Stimulated activated effector memory CD8-positive, alpha-beta T cell treated with anti-CD3 and anti-CD28 coated beads, Interleukin-12 subunit alpha, Interleukin-12 subunit beta, amount 100 ng/mL, for 72 hours (primary cell): ENCODE measurements at regions not wholly inside any gene's neighbourhood (a gene's known extent, or its start where the extent isn't known, plus 50 kb on each side); places are given as distances from the start of the nearest gene placed in this dataset.

Source experiments
- ATAC-seq: fragments of 150-1000 bp; cut with Tn5 transposase; 2 replicates; pipeline ENCODE4 v1.10.0; 2021
- DNase-seq, 2 donors: peaks; one replicate each; pipeline ENCODE4 v3.0.0; 2021 to 2022; ENCODE audit warnings: low spot score in 2 of 2
- H3K27ac Mint-ChIP-seq: one replicate; pipeline ENCODE4 v1.8.0; 2022; ENCODE audit warnings: mild to moderate bottlenecking, mixed read lengths
- H3K36me3 Mint-ChIP-seq: one replicate; pipeline ENCODE4 v1.8.0; 2022; ENCODE audit warnings: mild to moderate bottlenecking, mixed read lengths
- H3K4me1 Mint-ChIP-seq: one replicate; pipeline ENCODE4 v1.8.0; 2022; ENCODE audit warnings: mixed read lengths
- H3K4me3 Mint-ChIP-seq: one replicate; pipeline ENCODE4 v1.8.0; 2022; ENCODE audit warnings: mild to moderate bottlenecking, mixed read lengths
- H3K9me3 Mint-ChIP-seq: one replicate; pipeline ENCODE4 v1.8.0; 2022; ENCODE audit warnings: mixed read lengths

DNA sequence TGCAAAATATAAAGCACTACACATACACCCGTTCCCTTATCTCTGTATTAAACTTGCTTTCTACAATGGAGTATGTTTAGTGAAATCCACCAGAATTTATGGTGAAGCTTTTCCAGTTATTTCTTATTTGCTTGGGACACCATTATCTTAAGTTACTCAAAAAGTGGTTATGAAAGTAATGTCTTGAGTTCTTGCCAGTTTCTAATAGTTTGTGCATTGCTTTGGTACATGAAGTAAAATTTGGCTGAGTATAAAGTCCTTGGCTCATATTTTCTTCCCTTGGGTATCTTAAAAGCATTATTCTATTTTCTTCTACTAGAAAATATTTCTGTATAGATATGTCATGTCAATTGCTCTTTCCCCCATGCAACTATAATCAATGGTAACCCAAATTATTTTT is 85.2 kb downstream of the POLR1F start:
- Mint-ChIP-seq H3K27ac (no peak overlapping the region), H3K36me3 (no peaks in the 10 kb centered on the region), H3K9me3 (peaks cover 6% of the 10 kb centered on the region), H3K4me3 (no peak overlapping the region), H3K4me1 (no peaks in the 10 kb centered on the region)
- DNase-seq, result no peak
- ATAC-seq, result no peak

DNA sequence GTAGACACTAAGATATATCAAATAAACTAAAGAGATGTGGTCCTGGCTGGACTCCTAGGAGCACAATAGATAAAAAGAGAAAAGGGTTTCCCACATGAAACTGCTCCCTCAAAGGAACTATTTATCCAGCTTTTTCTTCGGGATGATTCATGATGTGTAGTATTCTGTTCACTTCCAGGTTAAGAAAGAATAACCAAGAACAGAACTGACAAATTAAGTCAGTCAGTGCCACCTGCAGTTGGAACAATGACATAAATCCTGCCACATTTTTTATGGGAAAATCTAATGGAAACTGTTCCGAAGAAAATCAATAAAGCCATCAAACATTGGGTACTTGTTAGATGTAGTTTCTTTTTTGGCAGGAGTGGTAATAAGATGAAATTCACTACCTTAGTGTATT is 87.1 kb downstream of the POLR1F start:
- no peaks in the 10 kb centered on the region for H3K36me3 Mint-ChIP-seq
- ATAC-seq (no peak), DNase-seq (no peak)
- H3K4me1 Mint-ChIP-seq, result no peaks in the 10 kb centered on the region
- peaks cover 11% of the 10 kb centered on the region for H3K9me3 Mint-ChIP-seq
- no peak overlapping the region for H3K27ac Mint-ChIP-seq
- H3K4me3 Mint-ChIP-seq, result no peak overlapping the region

GRCh38 chr7:19620470-19620869 is 88.4 kb downstream of the POLR1F start:
- Mint-ChIP-seq H3K4me1 (no peaks in the 10 kb centered on the region), H3K9me3 (peaks cover 11% of the 10 kb centered on the region), H3K36me3 (no peaks in the 10 kb centered on the region), H3K4me3 (no peak overlapping the region), H3K27ac (no peak overlapping the region)
- DNase-seq (no peak), ATAC-seq (no peak)

DNA sequence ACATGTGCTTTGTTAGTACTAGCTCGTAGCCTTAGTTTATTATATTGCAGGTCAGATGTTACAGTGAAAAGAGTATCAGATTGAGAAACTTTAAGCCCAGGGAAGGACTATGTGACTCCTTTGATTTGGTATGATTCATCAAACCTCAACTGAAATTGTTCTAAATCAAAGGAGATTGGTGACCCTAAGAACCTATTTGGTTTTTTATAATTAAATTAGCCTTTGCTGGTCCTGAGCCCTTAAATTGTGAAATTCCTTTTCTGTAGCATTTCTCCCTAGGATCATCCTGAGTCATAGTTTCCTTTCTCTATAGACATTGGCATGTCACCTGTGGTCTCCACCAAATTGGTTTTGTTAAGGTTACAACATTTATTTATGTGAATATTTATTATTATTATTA is 89.7 kb downstream of the POLR1F start:
- H3K27ac Mint-ChIP-seq, result no peak overlapping the region
- no peak overlapping the region for H3K4me3 Mint-ChIP-seq
- no peaks in the 10 kb centered on the region for H3K36me3 Mint-ChIP-seq
- H3K4me1 Mint-ChIP-seq, result no peaks in the 10 kb centered on the region
- peaks cover 11% of the 10 kb centered on the region for H3K9me3 Mint-ChIP-seq
- DNase-seq (no peak), ATAC-seq (no peak)

GRCh38 chr7:19617901-19618300 is 90.9 kb downstream of the POLR1F start:
- H3K4me1 Mint-ChIP-seq, result no peaks in the 10 kb centered on the region
- H3K27ac Mint-ChIP-seq, result no peak overlapping the region
- H3K4me3 Mint-ChIP-seq, result no peak overlapping the region
- DNase-seq (no peak), ATAC-seq (no peak)
- H3K9me3 Mint-ChIP-seq, result peaks cover 5% of the 10 kb centered on the region
- no peaks in the 10 kb centered on the region for H3K36me3 Mint-ChIP-seq

DNA sequence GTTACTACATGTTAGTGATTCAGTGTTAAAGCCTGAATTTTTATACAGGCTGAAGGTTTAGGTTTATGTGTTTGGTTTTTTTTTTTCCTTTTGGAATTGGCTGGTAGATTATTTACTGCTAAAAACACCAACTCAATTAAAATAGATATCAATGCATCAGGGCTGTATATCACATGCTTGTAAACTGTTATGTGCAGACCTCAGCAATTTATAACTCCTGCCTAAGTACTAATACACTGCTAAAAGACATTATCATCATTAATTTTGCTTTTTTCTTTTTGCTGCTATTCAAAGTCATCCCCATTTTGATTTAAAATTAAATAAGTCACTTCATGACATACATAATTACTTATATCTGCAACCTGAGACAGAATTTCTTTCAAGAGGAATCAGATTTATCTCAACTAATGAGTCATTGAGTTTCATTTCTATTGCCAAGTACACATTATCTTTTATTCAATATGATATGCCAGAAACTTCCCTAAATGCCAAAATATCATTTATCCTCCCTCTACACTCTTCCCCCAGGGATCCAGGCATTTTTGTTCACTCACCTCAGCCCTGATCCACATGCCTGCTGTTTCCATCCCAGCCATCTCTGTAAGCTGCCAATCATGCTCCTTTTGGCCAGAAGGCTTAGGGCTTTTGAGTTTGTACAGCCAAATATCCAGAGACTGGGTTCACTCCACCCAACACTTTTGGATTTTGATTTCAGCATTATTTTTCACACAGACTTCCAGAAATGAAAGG is 98.5 kb downstream of the POLR1F start:
- DNase-seq, result no peak
- no peaks in the 10 kb centered on the region for H3K36me3 Mint-ChIP-seq
- no peak overlapping the region for H3K27ac Mint-ChIP-seq
- H3K4me1 Mint-ChIP-seq, result no peaks in the 10 kb centered on the region
- no peak overlapping the region for H3K4me3 Mint-ChIP-seq
- H3K9me3 Mint-ChIP-seq, result peaks cover 8% of the 10 kb centered on the region
- no peak for ATAC-seq

- DNase-seq (no peak), ATAC-seq (no peak)
- Mint-ChIP-seq H3K36me3 (no peaks in the 10 kb centered on the region), H3K27ac (no peak overlapping the region), H3K4me3 (no peak overlapping the region), H3K4me1 (no peaks in the 10 kb centered on the region), H3K9me3 (peaks cover 15% of the 10 kb centered on the region)
These were observed 119.4 kb downstream of the POLR1F start for GRCh38 chr7:19589446-19589845.

DNA sequence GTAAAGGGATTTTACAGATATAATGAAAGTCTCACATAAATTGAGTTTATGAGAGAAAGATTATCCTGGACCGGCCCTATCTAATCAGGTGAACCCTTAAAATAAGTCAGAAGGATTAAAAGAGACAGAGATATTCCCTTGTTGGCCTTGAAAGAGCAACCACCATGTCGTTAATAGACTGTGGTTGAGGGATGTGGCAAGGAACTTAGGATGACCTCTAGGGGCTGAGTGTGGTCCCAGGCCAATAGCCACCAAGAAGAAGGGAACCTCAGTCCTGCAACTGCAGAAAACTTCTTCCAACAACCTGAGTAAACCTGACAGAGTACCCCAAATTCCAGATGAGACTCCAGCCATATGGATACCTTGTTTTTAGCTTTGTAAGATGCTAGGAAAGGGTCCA is 121.5 kb downstream of the POLR1F start:
- DNase-seq (no peak), ATAC-seq (no peak)
- H3K4me1 Mint-ChIP-seq, result no peaks in the 10 kb centered on the region
- peaks cover 10% of the 10 kb centered on the region for H3K9me3 Mint-ChIP-seq
- H3K27ac Mint-ChIP-seq, result no peak overlapping the region
- no peak overlapping the region for H3K4me3 Mint-ChIP-seq
- H3K36me3 Mint-ChIP-seq, result no peaks in the 10 kb centered on the region

- H3K27ac Mint-ChIP-seq, result no peak overlapping the region
- H3K36me3 Mint-ChIP-seq, result no peaks in the 10 kb centered on the region
- DNase-seq (no peak), ATAC-seq (no peak)
- no peaks in the 10 kb centered on the region for H3K4me1 Mint-ChIP-seq
- H3K4me3 Mint-ChIP-seq, result no peak overlapping the region
- H3K9me3 Mint-ChIP-seq, result peaks cover 9% of the 10 kb centered on the region
These were observed 123.1 kb downstream of the POLR1F start for GRCh38 chr7:19585761-19586160.

- no peak for ATAC-seq
- H3K27ac Mint-ChIP-seq, result no peak overlapping the region
- DNase-seq, result no peak
- no peak overlapping the region for H3K4me3 Mint-ChIP-seq
- no peaks in the 10 kb centered on the region for H3K36me3 Mint-ChIP-seq
- H3K4me1 Mint-ChIP-seq, result no peaks in the 10 kb centered on the region
- peaks cover 2% of the 10 kb centered on the region for H3K9me3 Mint-ChIP-seq
These were observed 132.8 kb downstream of the POLR1F start for GRCh38 chr7:19575909-19576557.

GRCh38 chr7:19574131-19574530 is 134.7 kb downstream of the POLR1F start:
- Mint-ChIP-seq H3K4me3 (no peak overlapping the region), H3K9me3 (no peaks in the 10 kb centered on the region), H3K36me3 (no peaks in the 10 kb centered on the region), H3K27ac (no peak overlapping the region), H3K4me1 (no peaks in the 10 kb centered on the region)
- no peak for DNase-seq
- ATAC-seq, result no peak

DNA sequence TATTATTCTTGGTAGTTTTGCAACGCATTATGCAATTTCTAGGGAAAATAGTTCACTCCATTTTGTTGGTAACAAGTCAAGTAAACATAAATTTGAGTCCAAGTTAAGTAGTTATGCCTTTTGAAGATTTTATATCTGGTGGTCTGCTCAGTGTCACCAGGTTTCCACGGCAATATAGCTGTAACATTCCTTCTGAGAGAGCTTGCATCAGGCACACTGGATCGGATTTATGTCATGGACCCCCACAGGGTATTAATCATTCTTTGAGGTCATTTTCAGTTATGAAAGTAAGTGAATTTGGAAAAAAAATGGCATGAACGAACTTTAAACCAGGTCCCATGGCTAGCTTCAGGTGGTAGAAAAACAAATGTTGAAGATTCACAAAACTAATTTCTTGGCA is 136.3 kb downstream of the POLR1F start:
- H3K4me1 Mint-ChIP-seq, result no peaks in the 10 kb centered on the region
- H3K36me3 Mint-ChIP-seq, result no peaks in the 10 kb centered on the region
- no peak overlapping the region for H3K27ac Mint-ChIP-seq
- ATAC-seq (no peak), DNase-seq (no peak)
- H3K4me3 Mint-ChIP-seq, result no peak overlapping the region
- H3K9me3 Mint-ChIP-seq, result no peaks in the 10 kb centered on the region

DNA sequence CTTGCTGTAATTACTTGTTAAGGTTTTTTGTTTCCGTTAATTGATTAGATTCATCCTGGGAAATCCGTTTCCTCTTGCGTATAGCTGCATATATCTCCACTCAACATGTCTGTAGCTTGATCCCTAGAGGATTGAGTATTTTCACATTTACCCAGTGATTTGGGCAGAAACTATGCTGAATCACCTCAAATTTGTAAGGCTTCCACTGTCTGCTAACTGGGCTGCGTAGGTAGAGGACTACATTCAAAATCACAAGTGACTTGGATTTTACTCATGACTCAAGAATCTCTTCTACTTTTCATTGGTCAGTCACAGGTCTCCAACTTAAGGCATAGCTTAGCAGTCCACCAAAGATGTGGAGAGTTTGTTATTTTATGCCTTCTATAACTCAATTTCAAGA is 141.8 kb downstream of the POLR1F start:
- no peak for ATAC-seq
- no peak overlapping the region for H3K27ac Mint-ChIP-seq
- no peak for DNase-seq
- H3K4me1 Mint-ChIP-seq, result no peaks in the 10 kb centered on the region
- H3K36me3 Mint-ChIP-seq, result no peaks in the 10 kb centered on the region
- H3K9me3 Mint-ChIP-seq, result peaks cover 6% of the 10 kb centered on the region
- H3K4me3 Mint-ChIP-seq, result no peak overlapping the region

- peaks cover 9% of the 10 kb centered on the region for H3K9me3 Mint-ChIP-seq
- no peak overlapping the region for H3K4me3 Mint-ChIP-seq
- no peak for ATAC-seq
These were observed 143.2 kb downstream of the POLR1F start for GRCh38 chr7:19565602-19566001.

DNA sequence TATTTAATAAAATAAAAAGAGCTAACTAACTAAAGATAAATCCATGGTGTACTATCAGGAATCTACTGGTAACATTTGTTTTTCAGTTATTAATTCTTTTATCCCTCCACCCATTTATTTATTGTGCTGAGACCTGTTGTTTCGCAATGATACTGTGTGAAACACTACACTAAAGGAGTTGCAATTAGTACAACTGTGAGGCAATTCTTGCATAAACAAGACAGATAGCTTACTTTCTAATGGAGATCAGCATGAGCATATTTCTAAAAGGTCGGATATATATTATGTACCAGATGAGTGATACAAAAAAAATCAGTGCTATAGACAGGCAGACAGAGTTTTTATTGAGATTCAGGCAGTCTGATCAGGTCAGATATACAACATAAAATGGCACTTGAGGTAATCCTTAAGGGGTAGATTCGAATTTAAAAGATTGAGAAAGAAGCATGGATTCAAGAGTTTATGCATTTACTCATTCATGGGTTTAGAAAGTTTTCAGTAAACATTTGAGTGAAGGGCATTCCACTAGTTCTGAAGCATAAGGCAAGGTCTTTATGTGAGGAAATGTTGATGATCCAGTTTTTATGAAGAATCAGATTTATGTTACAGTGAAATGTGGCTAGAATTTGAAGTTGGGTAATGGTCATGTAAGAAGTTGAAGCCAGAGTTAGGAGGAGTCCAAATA is 147.6 kb downstream of the POLR1F start:
- Mint-ChIP-seq H3K9me3 (peaks cover 8% of the 10 kb centered on the region), H3K27ac (no peak overlapping the region), H3K4me3 (no peak overlapping the region), H3K36me3 (no peaks in the 10 kb centered on the region), H3K4me1 (no peaks in the 10 kb centered on the region)
- DNase-seq (no peak), ATAC-seq (no peak)

More at GRCh38 chr7:19565602-19566001, 143.2 kb downstream of the POLR1F start:
- Mint-ChIP-seq H3K27ac (no peak overlapping the region), H3K4me1 (no peaks in the 10 kb centered on the region), H3K36me3 (no peaks in the 10 kb centered on the region)
- DNase-seq, result no peak
